ENCODE measurements at regions not wholly inside any gene's neighbourhood (a gene's known extent, or its start where the extent isn't known, plus 50 kb on each side); places are given as distances from the start of the nearest gene placed in this dataset.

GRCh38 chr5:68548959-68549676 lies 333.6 kb downstream of the PIK3R1 start:
- no peak for TF ChIP-seq CTCF (IDR thresholded peaks at IDR 0.05)
- TF ChIP-seq EZH2 (IDR thresholded peaks at IDR 0.05; ENCODE audit: borderline replicate concordance, insufficient read depth, low read depth, low read length, poor library complexity, severe bottlenecking): no peak
